Bone marrow (tissue), 2 donors: ENCODE measurements at regions not wholly inside any gene's neighbourhood (a gene's known extent, or its start where the extent isn't known, plus 50 kb on each side); places are given as distances from the start of the nearest gene placed in this dataset.

Experiments used
- DNase-seq, 2 donors: peaks; one replicate each; lab custom pipeline; 2025; lab: John Stamatoyannopoulos, UW

GRCh38 chr10:30118590-30118989, 59.2 kb upstream of the JCAD start:
- no peak for DNase-seq

GRCh38 chr10:30117812-30118501, 58.6 kb upstream of the JCAD start:
- DNase-seq, result no peak

- DNase-seq, result no peak
Measured at GRCh38 chr10:30116041-30116491, 56.7 kb upstream of the JCAD start.

- DNase-seq, result no peak
Measured at GRCh38 chr10:30115626-30115940, 56.2 kb upstream of the JCAD start.

GRCh38 chr10:30114881-30115625, 55.7 kb upstream of the JCAD start:
- DNase-seq, result no peak

- DNase-seq, result no peak
Measured at GRCh38 chr10:30114401-30114800, 55.0 kb upstream of the JCAD start.

- no peak for DNase-seq
Measured at GRCh38 chr10:30111340-30112022, 52.1 kb upstream of the JCAD start.
